BLaER1 (cell line): ENCODE measurements at regions not wholly inside any gene's neighbourhood (a gene's known extent, or its start where the extent isn't known, plus 50 kb on each side); places are given as distances from the start of the nearest gene placed in this dataset.

Experiments
- H3K27ac ChIP-seq: shearing (Covaris generic); formaldehyde crosslinking; 2 replicates; pipeline ENCODE4 v1.8.1; 2022
- H3K27me3 ChIP-seq: shearing (Covaris generic); formaldehyde crosslinking; 2 replicates; pipeline ENCODE4 v1.8.1; 2022
- H3K36me3 ChIP-seq: shearing (Covaris generic); formaldehyde crosslinking; 2 replicates; pipeline ENCODE4 v1.8.1; 2022
- H3K4me1 ChIP-seq: shearing (Covaris generic); formaldehyde crosslinking; 2 replicates; pipeline ENCODE4 v1.8.1; 2022
- H3K4me2 ChIP-seq: shearing (Covaris generic); formaldehyde crosslinking; 2 replicates; pipeline ENCODE4 v1.8.1; 2022
- H3K4me3 ChIP-seq: shearing (Covaris generic); formaldehyde crosslinking; 2 replicates; pipeline ENCODE4 v1.8.1; 2022
- H3K9ac ChIP-seq: shearing (Covaris generic); formaldehyde crosslinking; 2 replicates; pipeline ENCODE4 v1.8.1; 2022
- H3K9me3 ChIP-seq: shearing (Covaris generic); formaldehyde crosslinking; 2 replicates; pipeline ENCODE4 v1.8.1; 2022
- H4K20me1 ChIP-seq: shearing (Covaris generic); formaldehyde crosslinking; 2 replicates; pipeline ENCODE4 v1.8.1; 2022
- Cebpa-rat ChIP-seq: shearing (Covaris generic); IDR thresholded peaks from 2 replicates; pipeline ENCODE4 v1.8.1; 2022

DNA sequence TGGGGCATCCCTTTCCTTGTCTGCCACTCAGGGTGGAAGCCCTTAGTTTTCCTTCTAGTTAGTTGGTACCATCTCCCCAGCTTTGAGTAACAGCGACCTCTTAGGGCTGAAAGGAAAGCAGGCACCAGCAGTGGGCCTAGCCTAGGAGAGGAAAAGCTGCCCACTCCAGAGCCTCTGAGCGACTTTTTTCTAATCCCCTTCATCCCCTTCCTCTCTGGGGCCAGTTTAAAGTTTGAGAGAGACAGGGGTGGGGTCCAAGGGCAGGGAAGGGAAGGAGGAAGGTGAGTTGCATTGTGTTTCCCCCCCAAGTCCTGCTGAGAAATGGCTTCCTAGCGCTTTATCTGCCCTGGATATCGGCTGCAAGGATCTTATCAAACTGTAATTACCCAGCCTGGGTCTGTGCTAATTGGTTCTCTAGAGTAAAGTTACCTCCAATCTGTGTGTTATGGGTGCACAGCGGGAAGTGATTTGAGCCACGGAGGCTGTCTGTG lies 573.9 kb upstream of the CADM1 start:
- TF ChIP-seq Cebpa-rat: no peak
- H3K4me3 ChIP-seq: no peak overlapping the region

DNA sequence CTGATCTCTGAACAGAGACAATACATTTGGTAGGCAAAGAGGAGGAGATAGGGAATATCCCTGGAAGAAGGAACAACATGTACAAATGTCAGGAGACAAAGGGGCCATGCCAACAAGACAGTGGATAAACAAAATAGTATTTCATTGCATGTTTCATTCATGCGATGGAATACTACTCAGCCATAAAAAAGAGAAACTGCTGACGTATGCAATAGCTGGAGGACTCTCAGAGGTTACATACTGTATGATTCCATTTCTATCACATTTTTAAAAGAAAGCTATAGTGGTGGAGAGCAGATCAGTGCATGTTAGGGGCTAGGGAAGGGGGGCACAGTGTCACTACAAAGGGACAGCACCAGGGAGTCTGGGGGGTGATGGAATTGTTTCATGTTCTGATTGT lies 572.9 kb upstream of the CADM1 start:
- H4K20me1 ChIP-seq: no peaks in the 10 kb centered on the region
- H3K9me3 ChIP-seq: peaks cover 8% of the 10 kb centered on the region; the same call in 1 of the 2 replicates
- no peaks in the 10 kb centered on the region for H3K4me1 ChIP-seq
- no peak overlapping the region for H3K27ac ChIP-seq
- no peak overlapping the region for H3K4me2 ChIP-seq
- no peak overlapping the region for H3K9ac ChIP-seq
- no peak for TF ChIP-seq Cebpa-rat
- H3K27me3 ChIP-seq: no peaks in the 10 kb centered on the region
- no peaks in the 10 kb centered on the region for H3K36me3 ChIP-seq
- H3K4me3 ChIP-seq: no peak overlapping the region

More for the DNA sequence above, 573.9 kb upstream of the CADM1 start:
- Histone ChIP-seq H3K4me1 (no peaks in the 10 kb centered on the region), H3K9me3 (peaks cover 8% of the 10 kb centered on the region; the same call in 1 of the 2 replicates), H3K9ac (no peak overlapping the region), H3K4me2 (no peak overlapping the region), H3K36me3 (no peaks in the 10 kb centered on the region), H3K27me3 (no peaks in the 10 kb centered on the region), H3K27ac (no peak overlapping the region), H4K20me1 (no peaks in the 10 kb centered on the region)

- no peaks in the 10 kb centered on the region for H3K4me1 ChIP-seq
- no peak overlapping the region for H3K27ac ChIP-seq
- H3K36me3 ChIP-seq: no peaks in the 10 kb centered on the region
- no peaks in the 10 kb centered on the region for H4K20me1 ChIP-seq
- H3K27me3 ChIP-seq: no peaks in the 10 kb centered on the region
- no peaks in the 10 kb centered on the region for H3K9me3 ChIP-seq
- H3K4me3 ChIP-seq: no peak overlapping the region
- no peak for TF ChIP-seq Cebpa-rat
- H3K4me2 ChIP-seq: no peak overlapping the region
- no peak overlapping the region for H3K9ac ChIP-seq
Observed at GRCh38 chr11:116073854-116074837, 569.9 kb upstream of the CADM1 start.

DNA sequence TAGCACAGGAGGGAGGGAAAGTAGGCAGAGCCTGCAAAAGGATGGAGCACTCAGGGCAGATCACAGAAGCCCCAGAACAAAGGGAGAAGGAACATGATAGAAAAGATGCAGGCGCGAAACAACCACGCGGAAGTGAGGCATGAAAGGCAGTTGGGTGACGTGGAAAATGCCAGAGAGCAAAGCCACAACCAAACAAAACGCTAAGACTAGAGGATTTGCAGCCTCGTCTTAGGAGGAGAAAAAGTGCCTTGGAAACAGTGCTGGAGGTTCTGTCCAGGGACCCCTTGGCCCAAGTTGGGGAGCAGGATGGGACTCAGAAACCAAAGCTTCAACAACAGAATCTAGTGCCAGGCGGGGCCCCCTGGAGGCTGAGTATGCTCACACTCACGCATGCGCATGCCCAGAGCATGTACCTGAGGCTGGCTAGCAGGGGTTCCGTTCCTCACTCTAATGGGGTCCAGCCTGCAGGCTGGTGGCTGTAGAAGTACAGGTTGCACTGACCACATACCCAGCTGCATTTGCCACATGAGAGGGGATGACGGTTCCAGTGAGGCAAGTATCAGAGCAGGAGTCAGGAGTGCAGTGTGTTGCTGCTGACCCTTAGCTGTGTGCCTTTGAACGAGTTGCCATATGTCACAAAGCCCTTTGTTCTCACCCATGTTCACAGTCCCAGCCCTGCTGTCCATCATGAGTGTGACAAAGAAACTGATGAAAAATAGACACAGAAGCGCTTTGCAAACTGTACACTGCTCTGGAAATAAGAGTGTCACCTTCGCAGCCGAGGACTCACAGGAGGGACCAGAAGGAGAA lies 568.6 kb upstream of the CADM1 start:
- H3K27me3 ChIP-seq: no peaks in the 10 kb centered on the region
- H4K20me1 ChIP-seq: no peaks in the 10 kb centered on the region
- no peak for TF ChIP-seq Cebpa-rat
- H3K4me3 ChIP-seq: no peak overlapping the region
- H3K36me3 ChIP-seq: no peaks in the 10 kb centered on the region
- H3K27ac ChIP-seq: no peak overlapping the region
- no peak overlapping the region for H3K4me2 ChIP-seq
- no peaks in the 10 kb centered on the region for H3K9me3 ChIP-seq
- H3K9ac ChIP-seq: no peak overlapping the region
- H3K4me1 ChIP-seq: no peaks in the 10 kb centered on the region

- no peak overlapping the region for H3K9ac ChIP-seq
- H3K27ac ChIP-seq: no peak overlapping the region
- H3K27me3 ChIP-seq: no peaks in the 10 kb centered on the region
- H3K4me1 ChIP-seq: no peaks in the 10 kb centered on the region
- H3K4me2 ChIP-seq: no peak overlapping the region
- no peak for TF ChIP-seq Cebpa-rat
- H3K36me3 ChIP-seq: no peaks in the 10 kb centered on the region
- H3K9me3 ChIP-seq: no peaks in the 10 kb centered on the region
- no peak overlapping the region for H3K4me3 ChIP-seq
- H4K20me1 ChIP-seq: no peaks in the 10 kb centered on the region
Observed at GRCh38 chr11:116072133-116072532, 567.9 kb upstream of the CADM1 start.

DNA sequence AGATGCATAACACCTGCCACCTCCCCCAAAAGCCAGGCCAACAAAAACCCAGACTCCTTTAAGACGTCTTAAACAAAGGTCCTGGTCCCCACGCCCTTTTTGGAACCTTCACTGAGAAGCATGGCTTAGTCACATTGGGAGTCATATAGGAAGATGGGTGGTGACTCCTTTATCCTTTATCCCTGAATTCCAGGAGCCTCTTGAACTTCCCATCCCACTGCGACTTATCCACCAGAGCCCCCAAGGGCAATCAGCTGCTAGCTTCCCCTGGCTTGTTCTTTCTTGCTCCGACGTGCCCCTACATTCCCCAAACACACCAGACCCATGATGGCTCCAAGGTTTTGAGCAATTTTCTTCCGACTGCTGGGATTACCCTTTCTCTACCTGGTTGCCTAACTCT lies 567.0 kb upstream of the CADM1 start:
- Histone ChIP-seq H4K20me1 (no peaks in the 10 kb centered on the region), H3K4me3 (no peak overlapping the region), H3K4me1 (peaks cover 5% of the 10 kb centered on the region), H3K27ac (no peak overlapping the region), H3K27me3 (no peaks in the 10 kb centered on the region), H3K9me3 (no peaks in the 10 kb centered on the region), H3K4me2 (no peak overlapping the region), H3K9ac (no peak overlapping the region), H3K36me3 (no peaks in the 10 kb centered on the region)
- TF ChIP-seq Cebpa-rat: no peak

DNA sequence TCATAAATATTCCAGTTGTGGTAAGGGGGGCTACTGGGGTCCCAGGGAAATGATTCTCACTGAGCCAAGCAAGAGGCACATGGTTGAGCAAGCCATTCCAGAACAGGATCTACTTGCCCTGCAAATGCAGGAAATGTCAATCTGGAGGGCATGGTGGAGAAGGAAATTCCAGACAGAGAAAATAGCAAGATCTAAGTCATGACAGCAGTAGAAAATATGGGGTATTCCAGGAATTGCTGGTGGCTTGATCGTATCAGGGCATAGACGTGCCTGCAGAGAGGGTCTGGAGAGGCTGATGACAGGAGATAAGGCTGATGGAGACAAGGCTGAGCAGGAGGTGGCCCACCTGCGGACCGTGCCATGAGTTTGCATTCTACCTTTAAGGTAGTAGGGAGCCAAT lies 566.3 kb upstream of the CADM1 start:
- H3K27ac ChIP-seq: no peak overlapping the region
- H3K4me1 ChIP-seq: peaks cover 12% of the 10 kb centered on the region
- no peaks in the 10 kb centered on the region for H3K27me3 ChIP-seq
- no peak for TF ChIP-seq Cebpa-rat
- H3K4me3 ChIP-seq: no peak overlapping the region
- no peaks in the 10 kb centered on the region for H4K20me1 ChIP-seq
- H3K9me3 ChIP-seq: no peaks in the 10 kb centered on the region
- no peak overlapping the region for H3K4me2 ChIP-seq
- no peak overlapping the region for H3K9ac ChIP-seq
- H3K36me3 ChIP-seq: no peaks in the 10 kb centered on the region

DNA sequence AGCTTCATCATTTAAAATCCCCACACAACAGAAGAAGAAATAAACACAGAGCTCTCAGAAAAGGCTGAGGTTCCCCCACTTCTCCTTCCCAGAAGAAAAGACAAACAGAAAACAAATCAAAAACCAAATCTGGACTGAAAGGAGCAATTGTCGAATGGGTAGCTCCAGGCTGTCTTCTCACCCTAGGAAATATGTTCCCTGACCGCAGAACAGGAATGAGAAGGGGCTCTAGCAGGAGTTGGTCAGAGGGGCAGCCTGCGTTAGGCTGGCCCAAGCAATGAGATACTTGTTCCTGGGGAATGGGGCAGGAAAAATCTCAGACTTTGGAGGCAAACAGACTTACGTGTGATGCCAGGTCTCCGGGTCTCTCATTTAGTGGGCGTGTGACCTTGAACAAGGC lies 562.6 kb upstream of the CADM1 start:
- Histone ChIP-seq H3K4me2 (peak overlapping the region; percentile 63; the same call in 1 of the 2 replicates), H3K9ac (no peak overlapping the region), H3K36me3 (no peaks in the 10 kb centered on the region), H3K9me3 (no peaks in the 10 kb centered on the region), H4K20me1 (no peaks in the 10 kb centered on the region), H3K4me1 (peaks cover 32% of the 10 kb centered on the region), H3K27ac (no peak overlapping the region), H3K27me3 (no peaks in the 10 kb centered on the region), H3K4me3 (no peak overlapping the region)
- TF ChIP-seq Cebpa-rat: no peak

DNA sequence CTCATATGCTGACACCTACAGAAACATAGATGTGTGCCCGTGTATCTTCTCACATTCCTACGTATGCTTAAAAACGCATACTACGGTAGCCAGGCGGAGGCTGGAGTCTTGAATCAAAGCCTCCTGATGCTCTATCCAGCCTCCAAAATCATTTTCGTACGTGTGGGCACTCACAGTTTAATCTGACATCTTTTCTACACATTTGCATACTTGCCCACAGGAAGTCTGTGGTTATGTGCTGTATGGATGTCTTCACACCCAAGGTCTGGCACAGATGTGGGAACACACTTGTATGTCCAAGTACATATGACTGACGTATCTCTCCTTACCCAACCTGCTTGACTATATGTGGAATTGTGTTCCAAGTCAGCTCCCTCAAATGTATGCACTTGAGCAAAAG lies 561.8 kb upstream of the CADM1 start:
- Histone ChIP-seq H3K4me2 (peak overlapping the region; percentile 63), H3K27me3 (no peaks in the 10 kb centered on the region), H3K9ac (no peak overlapping the region), H3K36me3 (no peaks in the 10 kb centered on the region), H4K20me1 (no peaks in the 10 kb centered on the region), H3K9me3 (no peaks in the 10 kb centered on the region), H3K27ac (no peak overlapping the region), H3K4me1 (peaks cover 32% of the 10 kb centered on the region), H3K4me3 (no peak overlapping the region)
- no peak for TF ChIP-seq Cebpa-rat
